IMR-90 (cell line): ENCODE measurements at regions not wholly inside any gene's neighbourhood (a gene's known extent, or its start where the extent isn't known, plus 50 kb on each side); places are given as distances from the start of the nearest gene placed in this dataset.

Experiments used
- ATAC-seq: fragments of 200-7000 bp; cut with Tn5 transposase; 2 replicates; pipeline ENCODE4 v1.9.1; 2020; ENCODE audit warnings: low read depth, mild to moderate bottlenecking, moderate library complexity
- BruUV-seq: library from RNA; stranded (reverse); fragments of 400-500 nt; replicated peaks from 2 replicates; lab custom pipeline; 2021; lab: Mats Ljungman, UMichigan
- CTCF ChIA-PET: fragments of 300-600 bp; formaldehyde crosslinking; extraction: SDS; loops from one replicate; lab custom pipeline; 2021; ENCODE audit warnings: antibody characterized with exemption; lab: Yijun Ruan, JAX
- POLR2A ChIA-PET: fragments of 300-600 bp; sonication (Branson Sonifier 250); formaldehyde crosslinking; loops from one replicate; lab custom pipeline; 2022; ENCODE audit warnings: antibody characterized with exemption; ENCODE audit not compliant: unreplicated experiment; lab: Charles Lee
- DNase-seq: peaks from one replicate; pipeline ENCODE4 v3.0.0; 2013
- H2AFZ ChIP-seq: replicated peaks from 2 replicates; pipeline ENCODE3; 2013; ENCODE audit warnings: low read length, mild to moderate bottlenecking; ENCODE audit not compliant: poor library complexity
- H2AK5ac ChIP-seq: 2 replicates; pipeline ENCODE4 v1.6.1; 2013; ENCODE audit warnings: low read depth, low read length, inconsistent platforms
- H2AK9ac ChIP-seq: replicated peaks from 2 replicates; pipeline ENCODE3; 2013; ENCODE audit warnings: mild to moderate bottlenecking, low read depth, low read length, moderate library complexity; ENCODE audit not compliant: poor library complexity
- H2BK120ac ChIP-seq: 2 replicates; pipeline ENCODE4 v1.6.1; 2013; ENCODE audit warnings: low read depth, low read length, inconsistent platforms
- H2BK15ac ChIP-seq: 3 replicates; pipeline ENCODE4 v1.6.1; 2013; ENCODE audit warnings: low read depth, low read length, inconsistent platforms
- H2BK20ac ChIP-seq: 2 replicates; pipeline ENCODE4 v1.6.1; 2013; ENCODE audit warnings: low read depth, mild to moderate bottlenecking, inconsistent platforms, low read length, moderate library complexity
- H2BK5ac ChIP-seq: 2 replicates; pipeline ENCODE4 v1.6.1; 2013; ENCODE audit warnings: mild to moderate bottlenecking, low read depth, low read length, inconsistent platforms; ENCODE audit not compliant: poor library complexity, severe bottlenecking
- H3K14ac ChIP-seq: replicated peaks from 2 replicates; pipeline ENCODE4 v1.6.1; 2013; ENCODE audit warnings: low read depth, low read length, inconsistent platforms
- H3K18ac ChIP-seq: 2 replicates; pipeline ENCODE4 v1.6.1; 2013; ENCODE audit warnings: low read depth, low read length, control low read depth
- H3K23ac ChIP-seq: 2 replicates; pipeline ENCODE4 v1.6.1; 2013; ENCODE audit warnings: low read depth, low read length, inconsistent platforms
- H3K27ac ChIP-seq: 2 replicates; pipeline ENCODE4 v1.5.1; 2013; ENCODE audit warnings: mild to moderate bottlenecking, control low read depth, low read length; ENCODE audit not compliant: insufficient read depth
- H3K27me3 ChIP-seq: 2 replicates; pipeline ENCODE4 v1.6.1; 2013; ENCODE audit warnings: low read length; ENCODE audit not compliant: control insufficient read depth, insufficient read depth
- H3K36me3 ChIP-seq: 2 replicates; pipeline ENCODE4 v1.6.1; 2013; ENCODE audit warnings: low read length, mixed read lengths; ENCODE audit not compliant: control insufficient read depth, insufficient read depth
- H3K4ac ChIP-seq: 2 replicates; pipeline ENCODE4 v1.6.1; 2013; ENCODE audit warnings: low read depth, low read length, inconsistent platforms
- H3K4me1 ChIP-seq: 2 replicates; pipeline ENCODE4 v1.6.1; 2013; ENCODE audit warnings: low read length, mixed read lengths; ENCODE audit not compliant: control insufficient read depth, insufficient read depth
- H3K4me2 ChIP-seq: 2 replicates; pipeline ENCODE4 v1.6.1; 2013; ENCODE audit warnings: low read depth, mild to moderate bottlenecking, control low read depth, low read length, moderate library complexity
- H3K4me3 ChIP-seq: 2 replicates; pipeline ENCODE4 v1.5.1; 2013; ENCODE audit warnings: low read depth, mild to moderate bottlenecking, control low read depth, low read length, moderate library complexity; ENCODE audit not compliant: insufficient read depth
- H3K56ac ChIP-seq: 2 replicates; pipeline ENCODE4 v1.6.1; 2013; ENCODE audit warnings: low read length, inconsistent platforms; ENCODE audit not compliant: insufficient read depth; ENCODE audit errors: extremely low read depth
- H3K79me1 ChIP-seq, 2 experiments: 2 replicates each; pipeline ENCODE4 v1.6.1; 2013; ENCODE audit warnings: low read length in 2 of 2, inconsistent platforms in 1 of 2, low read depth in 1 of 2
- H3K9ac ChIP-seq: 2 replicates; pipeline ENCODE4 v1.6.1; 2013; ENCODE audit warnings: low read depth, low read length, control low read depth
- H3K9me1 ChIP-seq: 2 replicates; pipeline ENCODE4 v1.6.1; 2013; ENCODE audit warnings: low read length, inconsistent platforms; ENCODE audit not compliant: insufficient read depth
- H3K9me3 ChIP-seq: 2 replicates; pipeline ENCODE4 v1.6.1; 2013; ENCODE audit warnings: low read length; ENCODE audit not compliant: control insufficient read depth, insufficient read depth
- H4K20me1 ChIP-seq: 2 replicates; pipeline ENCODE4 v1.6.1; 2013; ENCODE audit warnings: low read length, inconsistent platforms; ENCODE audit not compliant: insufficient read depth
- H4K5ac ChIP-seq: 2 replicates; pipeline ENCODE4 v1.6.1; 2013; ENCODE audit warnings: mild to moderate bottlenecking, low read depth, low read length, control low read depth
- H4K8ac ChIP-seq, 2 experiments: 2 replicates each; pipeline ENCODE4 v1.6.1; 2013; ENCODE audit warnings: low read depth in 2 of 2, low read length in 2 of 2, control low read depth in 1 of 2, inconsistent platforms in 1 of 2
- H4K91ac ChIP-seq: 2 replicates; pipeline ENCODE4 v1.6.1; 2013; ENCODE audit warnings: low read depth, low read length, inconsistent platforms; ENCODE audit not compliant: insufficient read depth
- BHLHE40 ChIP-seq: fragments of 150-350 bp; IDR thresholded peaks from 2 replicates; pipeline ENCODE4 v1.6.1; 2016; ENCODE audit warnings: mild to moderate bottlenecking, low read depth, low read length
- CEBPB ChIP-seq: IDR thresholded peaks from 2 replicates; pipeline ENCODE4 v1.6.1; 2012; ENCODE audit warnings: low read depth, low read length, improper control_type of control experiment
- CHD1 ChIP-seq: IDR thresholded peaks from 2 replicates; pipeline ENCODE4 v1.6.1; 2012; ENCODE audit warnings: low read depth, low read length, improper control_type of control experiment
- FOS ChIP-seq: fragments of 150-350 bp; IDR thresholded peaks from 2 replicates; pipeline ENCODE4 v1.6.1; 2016; ENCODE audit warnings: low read depth, low read length
- MAFK ChIP-seq: IDR thresholded peaks from 2 replicates; pipeline ENCODE4 v1.6.1; 2012; ENCODE audit warnings: low read depth, low read length, improper control_type of control experiment
- MAZ ChIP-seq: IDR thresholded peaks from 2 replicates; pipeline ENCODE4 v1.6.1; 2012; ENCODE audit warnings: low read depth, mild to moderate bottlenecking, low read length, improper control_type of control experiment, moderate library complexity, borderline replicate concordance
- MXI1 ChIP-seq: IDR thresholded peaks from 2 replicates; pipeline ENCODE4 v1.6.1; 2012; ENCODE audit warnings: low read depth, mild to moderate bottlenecking, low read length, moderate library complexity, borderline replicate concordance
- NFE2L2 ChIP-seq: fragments of 150-350 bp; IDR thresholded peaks from 2 replicates; pipeline ENCODE4 v1.6.1; 2016; ENCODE audit warnings: low read depth, mild to moderate bottlenecking, low read length
- POLR2A ChIP-seq: IDR thresholded peaks from 2 replicates; pipeline ENCODE4 v1.6.1; 2012; ENCODE audit warnings: mild to moderate bottlenecking, low read depth, low read length
- RAD21 ChIP-seq: IDR thresholded peaks from 2 replicates; pipeline ENCODE4 v1.6.1; 2012; ENCODE audit warnings: low read length, improper control_type of control experiment
- RCOR1 ChIP-seq: IDR thresholded peaks from 2 replicates; pipeline ENCODE4 v1.6.1; 2012; ENCODE audit warnings: mild to moderate bottlenecking, low read length, improper control_type of control experiment; ENCODE audit not compliant: insufficient replicate concordance
- RFX5 ChIP-seq: IDR thresholded peaks from 2 replicates; pipeline ENCODE4 v1.8.0; 2012; ENCODE audit warnings: low read depth, mild to moderate bottlenecking, low read length, moderate library complexity
- SMC3 ChIP-seq: fragments of 150-350 bp; IDR thresholded peaks from 2 replicates; pipeline ENCODE4 v1.6.1; 2016; ENCODE audit warnings: low read depth, mild to moderate bottlenecking, antibody characterized with exemption, low read length, moderate library complexity
- WGBS, 2 experiments: methylation state at CpG; one replicate each; pipeline versions ENCODE4 v1.1.5 to v1.1.7; 2013; ENCODE audit warnings: missing lambda C conversion rate in 2 of 2; ENCODE audit not compliant: insufficient read length in 1 of 2; ENCODE audit errors: extremely low coverage in 2 of 2; 5-methylcytosine and 5-hydroxymethylcytosine counted together
- dilution Hi-C: fragments of 300-500 bp; cut with HindIII; formaldehyde crosslinking; loops from one replicate; pipeline ENCODE4 v1.14.3; 2018; ENCODE audit warnings: low sequenced_read_pairs; ENCODE audit not compliant: unreplicated experiment
- in situ Hi-C: fragments of 300-500 bp; cut with MboI; formaldehyde crosslinking; loops from 3 replicates; pipeline ENCODE4 v1.14.3; 2019; ENCODE audit warnings: low sequenced_read_pairs, inconsistent platforms, mixed read lengths
- intact Hi-C: fragments of 100-400 bp; cut with micrococcal nuclease; formaldehyde crosslinking; loops from 2 replicates; pipeline ENCODE4 v1.10.0; 2022
- TF ChIP-seq, protein P1 (sequence below): fragments of 150-350 bp; IDR thresholded peaks from 2 replicates; pipeline ENCODE4 v1.6.1; 2017; ENCODE audit warnings: mild to moderate bottlenecking, antibody characterized with exemption, low read length, low read depth
- TF ChIP-seq, protein P2 (sequence below): fragments of 150-350 bp; IDR thresholded peaks from 2 replicates; pipeline ENCODE4 v1.6.1; 2016; ENCODE audit warnings: low read depth, mild to moderate bottlenecking, low read length, moderate library complexity, borderline replicate concordance
- TF ChIP-seq, protein P3 (sequence below): conservative IDR thresholded peaks from 2 replicates; pipeline ENCODE4 v1.5.1; 2012; ENCODE audit warnings: mild to moderate bottlenecking, low read depth, low read length, improper control_type of control experiment

DNA sequence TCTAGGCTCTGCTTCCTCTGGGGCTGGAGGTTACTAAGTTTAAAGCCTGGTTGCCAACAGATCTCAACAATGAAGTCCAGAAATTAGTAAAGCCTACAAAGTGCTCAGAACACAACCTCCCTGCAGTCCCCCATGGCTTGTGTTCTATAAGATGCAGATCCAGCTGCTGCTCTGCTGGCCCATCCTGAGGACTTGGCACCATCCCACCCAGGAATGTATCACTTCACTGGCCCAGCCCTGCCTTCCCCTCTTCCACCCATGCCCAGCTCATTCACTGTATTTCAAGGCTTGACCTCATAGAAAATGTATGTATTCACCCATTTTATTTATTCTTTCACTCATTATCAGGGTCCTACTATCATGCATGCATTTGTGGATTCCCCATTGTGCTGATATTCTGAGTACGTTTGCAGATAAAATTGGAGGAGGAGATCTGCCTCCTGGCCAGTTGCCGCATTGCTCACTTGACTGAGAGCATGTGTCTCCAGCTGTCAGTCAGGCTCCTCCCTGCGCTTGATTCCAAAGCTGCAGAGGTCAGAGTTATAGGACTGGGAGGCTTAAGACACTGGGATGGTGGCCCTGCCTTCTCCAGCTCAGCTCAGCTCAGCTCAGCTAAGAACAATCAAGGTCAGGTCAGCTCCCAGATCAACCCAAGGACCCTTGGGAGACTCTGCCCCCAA is 104.8 kb downstream of the MAFB start:
- H3K23ac ChIP-seq: no peak overlapping the region
- H3K14ac ChIP-seq: no peak overlapping the region
- no peak overlapping the region for H4K8ac ChIP-seq
- no peak overlapping the region for H3K56ac ChIP-seq
- H3K27me3 ChIP-seq: no peaks in the 10 kb centered on the region; the same call in 1 of the 2 replicates
- dilution Hi-C loops (no loop called here), intact Hi-C loops (no loop called here), in situ Hi-C loops (no loop called here)
- H3K79me1 ChIP-seq: no peaks in the 10 kb centered on the region
- H3K9me1 ChIP-seq: no peaks in the 10 kb centered on the region
- no peaks in the 10 kb centered on the region for H3K4me1 ChIP-seq
- no peak overlapping the region for H4K5ac ChIP-seq
- no peaks in the 10 kb centered on the region for H4K20me1 ChIP-seq
- no peak overlapping the region for H2AK5ac ChIP-seq
- H3K9ac ChIP-seq: no peak overlapping the region
- DNase-seq (no peak), ATAC-seq (no peak)
- H3K4ac ChIP-seq: no peak overlapping the region
- no peak overlapping the region for H2BK5ac ChIP-seq
- H3K36me3 ChIP-seq: no peaks in the 10 kb centered on the region
- no peak overlapping the region for H2BK120ac ChIP-seq
- ChIA-PET POLR2A (no interaction called here), CTCF (no interaction called here)
- no peaks in the 10 kb centered on the region for H3K9me3 ChIP-seq
- H3K27ac ChIP-seq: no peak overlapping the region
- no peak overlapping the region for H2BK15ac ChIP-seq
- H3K4me2 ChIP-seq: no peak overlapping the region
- H2AK9ac ChIP-seq: no peak overlapping the region
- no peak overlapping the region for H2AFZ ChIP-seq
- no peak overlapping the region for H3K4me3 ChIP-seq
- TF ChIP-seq BHLHE40: no peak
- no peak for TF ChIP-seq MXI1
- TF ChIP-seq RCOR1: no peak
- TF ChIP-seq RFX5: no peak
- TF ChIP-seq, protein P1, sequence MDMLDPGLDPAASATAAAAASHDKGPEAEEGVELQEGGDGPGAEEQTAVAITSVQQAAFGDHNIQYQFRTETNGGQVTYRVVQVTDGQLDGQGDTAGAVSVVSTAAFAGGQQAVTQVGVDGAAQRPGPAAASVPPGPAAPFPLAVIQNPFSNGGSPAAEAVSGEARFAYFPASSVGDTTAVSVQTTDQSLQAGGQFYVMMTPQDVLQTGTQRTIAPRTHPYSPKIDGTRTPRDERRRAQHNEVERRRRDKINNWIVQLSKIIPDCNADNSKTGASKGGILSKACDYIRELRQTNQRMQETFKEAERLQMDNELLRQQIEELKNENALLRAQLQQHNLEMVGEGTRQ: no peak
- no peak for TF ChIP-seq CHD1
- no peak for TF ChIP-seq NFE2L2
- no peak for TF ChIP-seq MAFK
- TF ChIP-seq, protein P2, sequence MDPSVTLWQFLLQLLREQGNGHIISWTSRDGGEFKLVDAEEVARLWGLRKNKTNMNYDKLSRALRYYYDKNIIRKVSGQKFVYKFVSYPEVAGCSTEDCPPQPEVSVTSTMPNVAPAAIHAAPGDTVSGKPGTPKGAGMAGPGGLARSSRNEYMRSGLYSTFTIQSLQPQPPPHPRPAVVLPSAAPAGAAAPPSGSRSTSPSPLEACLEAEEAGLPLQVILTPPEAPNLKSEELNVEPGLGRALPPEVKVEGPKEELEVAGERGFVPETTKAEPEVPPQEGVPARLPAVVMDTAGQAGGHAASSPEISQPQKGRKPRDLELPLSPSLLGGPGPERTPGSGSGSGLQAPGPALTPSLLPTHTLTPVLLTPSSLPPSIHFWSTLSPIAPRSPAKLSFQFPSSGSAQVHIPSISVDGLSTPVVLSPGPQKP: no peak
- TF ChIP-seq MAZ: no peak
- TF ChIP-seq, protein P3, sequence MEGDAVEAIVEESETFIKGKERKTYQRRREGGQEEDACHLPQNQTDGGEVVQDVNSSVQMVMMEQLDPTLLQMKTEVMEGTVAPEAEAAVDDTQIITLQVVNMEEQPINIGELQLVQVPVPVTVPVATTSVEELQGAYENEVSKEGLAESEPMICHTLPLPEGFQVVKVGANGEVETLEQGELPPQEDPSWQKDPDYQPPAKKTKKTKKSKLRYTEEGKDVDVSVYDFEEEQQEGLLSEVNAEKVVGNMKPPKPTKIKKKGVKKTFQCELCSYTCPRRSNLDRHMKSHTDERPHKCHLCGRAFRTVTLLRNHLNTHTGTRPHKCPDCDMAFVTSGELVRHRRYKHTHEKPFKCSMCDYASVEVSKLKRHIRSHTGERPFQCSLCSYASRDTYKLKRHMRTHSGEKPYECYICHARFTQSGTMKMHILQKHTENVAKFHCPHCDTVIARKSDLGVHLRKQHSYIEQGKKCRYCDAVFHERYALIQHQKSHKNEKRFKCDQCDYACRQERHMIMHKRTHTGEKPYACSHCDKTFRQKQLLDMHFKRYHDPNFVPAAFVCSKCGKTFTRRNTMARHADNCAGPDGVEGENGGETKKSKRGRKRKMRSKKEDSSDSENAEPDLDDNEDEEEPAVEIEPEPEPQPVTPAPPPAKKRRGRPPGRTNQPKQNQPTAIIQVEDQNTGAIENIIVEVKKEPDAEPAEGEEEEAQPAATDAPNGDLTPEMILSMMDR: no peak
- no peak for TF ChIP-seq POLR2A
- no peak for TF ChIP-seq SMC3
- no peak for TF ChIP-seq CEBPB
- TF ChIP-seq RAD21: no peak
- no peak for TF ChIP-seq FOS
- H2BK20ac ChIP-seq: no peak overlapping the region
- no peak overlapping the region for H4K91ac ChIP-seq
- no TSS peak for BruUV-seq
- no peak overlapping the region for H3K18ac ChIP-seq
- WGBS, 2 experiments: no CpG with 5 or more reads among the region's 3 CpGs
